Thyroid gland (tissue), 4 donors: ENCODE measurements at regions not wholly inside any gene's neighbourhood (a gene's known extent, or its start where the extent isn't known, plus 50 kb on each side); places are given as distances from the start of the nearest gene placed in this dataset.

ENCODE experiments used
- DNase-seq, 2 donors: peaks; one replicate each; pipeline ENCODE4 v3.0.0-alpha.2; 2019
- H3K27ac ChIP-seq, 3 donors: fragments of 200-600 bp; sonication (generic); 1 replicate in 2 of 3; 2 replicates in 1 of 3; pipeline ENCODE4 v1.5.1; 2016 to 2019; ENCODE audit warnings: mild to moderate bottlenecking in 1 of 3, moderate library complexity in 1 of 3
- H3K27me3 ChIP-seq: fragments of 200-600 bp; sonication (generic); one replicate; pipeline ENCODE4 v1.5.1; 2019
- H3K36me3 ChIP-seq, 2 donors: fragments of 200-600 bp; sonication (generic); one replicate each; pipeline ENCODE4 v1.5.1; 2016 to 2019
- H3K4me1 ChIP-seq, 2 donors: fragments of 200-600 bp; sonication (generic); one replicate each; pipeline ENCODE4 v1.5.1; 2017 to 2019
- H3K4me3 ChIP-seq, 3 donors: fragments of 200-600 bp; sonication (generic); replicated peaks in 1 of 3; 1 replicate in 2 of 3; 2 replicates in 1 of 3; pipeline ENCODE4 v1.5.1; 2016; ENCODE audit warnings: mild to moderate bottlenecking in 1 of 3
- H3K9me3 ChIP-seq: fragments of 200-600 bp; sonication (generic); one replicate; pipeline ENCODE4 v1.5.1; 2017
- POLR2A ChIP-seq, 2 donors: fragments of 450-650 bp; IDR thresholded peaks; one replicate each; pipeline ENCODE4 v1.6.1; 2017; ENCODE audit warnings: antibody characterized with exemption in 2 of 2, mild to moderate bottlenecking in 2 of 2, moderate library complexity in 1 of 2
- WGBS, 2 donors: methylation state at CpG; one replicate each; pipeline ENCODE4 v1.1.5; 2017; 5-methylcytosine and 5-hydroxymethylcytosine counted together
- intact Hi-C: fragments of 100-400 bp; cut with DNase I; formaldehyde crosslinking; loops from one replicate; pipeline ENCODE4 v1.15.1; 2023
- TF ChIP-seq, protein P1 (sequence below), 6 experiments: fragments of 200-600 bp in 3 of 6; fragments of 450-650 bp in 3 of 6; sonication (generic) in 3 of 6; IDR thresholded peaks; one replicate each; pipeline ENCODE4 v1.5.1; 2016 to 2019; ENCODE audit warnings: antibody characterized with exemption in 6 of 6, mild to moderate bottlenecking in 2 of 6, inconsistent platforms in 1 of 6, moderate library complexity in 1 of 6

DNA sequence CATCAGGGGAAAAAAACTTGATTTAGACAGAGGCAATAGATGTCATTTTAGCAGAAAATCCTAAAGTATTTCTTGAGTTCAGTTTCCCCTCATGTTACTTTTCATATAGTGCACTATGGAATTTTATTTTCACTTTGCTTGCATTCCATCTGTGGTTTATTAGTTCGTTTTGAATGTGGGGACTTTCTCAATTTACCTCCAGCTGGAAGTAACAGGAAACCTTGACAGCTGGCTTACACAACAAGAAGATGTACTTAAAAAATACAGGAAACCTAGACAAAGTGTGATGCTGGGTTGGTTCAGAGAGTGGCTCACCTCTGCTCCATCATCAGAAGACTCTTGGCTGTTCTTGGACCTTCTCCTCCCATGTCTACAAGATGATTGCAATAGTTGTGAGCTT, 567.0 kb downstream of the CETN3 start:
- Histone ChIP-seq H3K27ac (no peak overlapping the region), H3K27me3 (no peaks in the 10 kb centered on the region), H3K9me3 (no peaks in the 10 kb centered on the region), H3K4me1 (no peaks in the 10 kb centered on the region), H3K4me3 (no peak overlapping the region), H3K36me3 (no peaks in the 10 kb centered on the region)
- WGBS, 2 donors, result 52 to 59% methylated on average over 1 of the region's 1 CpG
- DNase-seq, result no peak
- no peak for TF ChIP-seq POLR2A (IDR thresholded peaks at IDR 0.05)
- TF ChIP-seq, protein P1, sequence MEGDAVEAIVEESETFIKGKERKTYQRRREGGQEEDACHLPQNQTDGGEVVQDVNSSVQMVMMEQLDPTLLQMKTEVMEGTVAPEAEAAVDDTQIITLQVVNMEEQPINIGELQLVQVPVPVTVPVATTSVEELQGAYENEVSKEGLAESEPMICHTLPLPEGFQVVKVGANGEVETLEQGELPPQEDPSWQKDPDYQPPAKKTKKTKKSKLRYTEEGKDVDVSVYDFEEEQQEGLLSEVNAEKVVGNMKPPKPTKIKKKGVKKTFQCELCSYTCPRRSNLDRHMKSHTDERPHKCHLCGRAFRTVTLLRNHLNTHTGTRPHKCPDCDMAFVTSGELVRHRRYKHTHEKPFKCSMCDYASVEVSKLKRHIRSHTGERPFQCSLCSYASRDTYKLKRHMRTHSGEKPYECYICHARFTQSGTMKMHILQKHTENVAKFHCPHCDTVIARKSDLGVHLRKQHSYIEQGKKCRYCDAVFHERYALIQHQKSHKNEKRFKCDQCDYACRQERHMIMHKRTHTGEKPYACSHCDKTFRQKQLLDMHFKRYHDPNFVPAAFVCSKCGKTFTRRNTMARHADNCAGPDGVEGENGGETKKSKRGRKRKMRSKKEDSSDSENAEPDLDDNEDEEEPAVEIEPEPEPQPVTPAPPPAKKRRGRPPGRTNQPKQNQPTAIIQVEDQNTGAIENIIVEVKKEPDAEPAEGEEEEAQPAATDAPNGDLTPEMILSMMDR (IDR thresholded peaks at IDR 0.05), result no peak
- intact Hi-C loops, result no loop called here

DNA sequence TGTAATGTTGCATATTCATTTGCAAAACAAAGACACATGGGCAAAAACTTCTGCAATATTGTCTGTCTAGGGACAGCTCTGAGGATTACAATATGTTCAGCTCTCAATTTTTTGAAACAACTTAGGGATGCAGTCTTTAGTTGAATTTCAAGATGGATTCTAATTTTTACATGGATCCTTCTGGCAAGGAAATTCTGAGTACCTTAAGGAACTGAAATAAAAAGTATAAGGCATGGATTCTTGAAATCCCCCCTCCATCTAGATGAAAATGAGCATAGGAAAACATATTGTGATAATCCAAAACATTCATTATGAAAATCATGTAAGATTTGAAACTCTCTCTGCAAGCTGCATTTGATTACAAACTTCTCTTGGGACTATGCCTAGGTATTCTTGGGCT, 568.6 kb downstream of the CETN3 start:
- intact Hi-C loops, result no loop called here
- H3K27ac ChIP-seq, result no peak overlapping the region
- no peak overlapping the region for H3K4me3 ChIP-seq
- H3K9me3 ChIP-seq, result no peaks in the 10 kb centered on the region
- no peak for TF ChIP-seq POLR2A (IDR thresholded peaks at IDR 0.05)
- TF ChIP-seq, protein P1 (IDR thresholded peaks at IDR 0.05), result no peak
- no peaks in the 10 kb centered on the region for H3K36me3 ChIP-seq
- no peak for DNase-seq
- H3K27me3 ChIP-seq, result no peaks in the 10 kb centered on the region
- H3K4me1 ChIP-seq, result no peaks in the 10 kb centered on the region

- WGBS, 2 donors, result 66 to 71% methylated on average over 2 of the region's 2 CpGs
- no peak for TF ChIP-seq POLR2A (IDR thresholded peaks at IDR 0.05)
- TF ChIP-seq, protein P1 (IDR thresholded peaks at IDR 0.05), result no peak
- Histone ChIP-seq H3K36me3 (no peaks in the 10 kb centered on the region), H3K4me3 (no peak overlapping the region), H3K4me1 (no peaks in the 10 kb centered on the region), H3K27ac (no peak overlapping the region), H3K9me3 (no peaks in the 10 kb centered on the region), H3K27me3 (no peaks in the 10 kb centered on the region)
- DNase-seq, result no peak
- intact Hi-C loops, result no loop called here
These were observed 578.9 kb downstream of the CETN3 start for GRCh38 chr5:89830691-89831090.

DNA sequence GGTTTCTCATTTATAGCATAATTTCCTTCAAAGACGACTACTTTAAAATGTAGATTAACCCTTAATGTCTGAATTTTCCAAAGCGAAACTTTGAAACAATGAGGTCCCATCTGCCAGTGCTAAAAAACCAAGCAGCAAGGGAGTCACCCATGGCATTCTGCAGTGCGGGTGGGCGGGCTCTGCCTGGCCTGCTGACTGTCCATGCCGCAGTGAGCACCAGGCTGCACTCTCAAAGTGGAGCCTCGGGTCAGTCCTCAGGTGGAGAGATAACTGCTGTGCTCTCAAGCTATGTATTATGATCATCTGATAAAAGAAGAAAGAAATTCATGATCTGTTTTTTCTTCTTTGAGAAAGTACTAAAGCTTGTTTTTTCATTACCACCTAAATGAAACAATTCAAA, 581.6 kb downstream of the CETN3 start:
- Histone ChIP-seq H3K27ac (no peak overlapping the region), H3K9me3 (no peaks in the 10 kb centered on the region), H3K36me3 (no peaks in the 10 kb centered on the region), H3K27me3 (no peaks in the 10 kb centered on the region), H3K4me1 (no peaks in the 10 kb centered on the region), H3K4me3 (no peak overlapping the region)
- intact Hi-C loops, result no loop called here
- no peak for TF ChIP-seq POLR2A (IDR thresholded peaks at IDR 0.05)
- TF ChIP-seq, protein P1 (IDR thresholded peaks at IDR 0.05), result no peak
- 86 to 88% methylated on average over 6 of the region's 6 CpGs for WGBS, 2 donors
- no peak for DNase-seq

DNA sequence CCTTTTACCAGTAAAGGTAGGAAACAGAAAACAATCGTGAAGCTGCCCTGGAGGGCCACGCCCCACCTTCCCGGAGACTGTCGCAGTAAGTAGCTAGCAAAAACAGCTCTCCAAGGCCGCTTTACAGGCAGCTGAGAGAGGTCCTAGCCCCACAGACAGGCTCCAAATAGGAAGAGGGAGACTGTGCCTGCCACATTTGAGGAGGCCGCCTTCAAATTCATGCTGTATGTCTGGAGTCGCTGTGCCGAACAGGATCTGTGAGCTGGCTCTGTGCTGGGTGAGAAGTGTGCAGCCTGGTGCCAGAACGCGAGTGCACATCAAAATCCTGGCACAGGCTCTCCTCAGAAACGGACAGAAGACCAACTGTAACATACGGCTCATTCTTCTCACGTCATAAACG, 582.2 kb downstream of the CETN3 start:
- H3K4me3 ChIP-seq, result no peak overlapping the region
- H3K27ac ChIP-seq, result no peak overlapping the region
- DNase-seq, result no peak
- H3K36me3 ChIP-seq, result no peaks in the 10 kb centered on the region
- WGBS, 2 donors, result 82 to 84% methylated on average over 14 of the region's 14 CpGs
- intact Hi-C loops, result no loop called here
- no peaks in the 10 kb centered on the region for H3K4me1 ChIP-seq
- TF ChIP-seq, protein P1 (IDR thresholded peaks at IDR 0.05), result no peak
- TF ChIP-seq POLR2A (IDR thresholded peaks at IDR 0.05), result no peak
- H3K9me3 ChIP-seq, result no peaks in the 10 kb centered on the region
- H3K27me3 ChIP-seq, result no peaks in the 10 kb centered on the region
